Right lobe of liver (tissue), 6 donors: ENCODE measurements at regions not wholly inside any gene's neighbourhood (a gene's known extent, or its start where the extent isn't known, plus 50 kb on each side); places are given as distances from the start of the nearest gene placed in this dataset.

Source experiments
- ATAC-seq, 4 donors: fragments of 200-7000 bp; cut with Tn5 transposase; one replicate each; pipeline ENCODE4 v1.9.1; 2020; ENCODE audit warnings: mild to moderate bottlenecking in 4 of 4, moderate library complexity in 4 of 4
- DNase-seq, 3 donors: peaks; one replicate each; pipeline ENCODE4 v3.0.0-alpha.2; 2020
- H3K27ac ChIP-seq, 3 donors: fragments of 200-600 bp; one replicate each; pipeline ENCODE4 v1.8.0; 2022
- H3K27me3 ChIP-seq, 2 donors: fragments of 200-600 bp; one replicate each; pipeline ENCODE4 v1.8.0; 2022
- H3K36me3 ChIP-seq, 4 donors: fragments of 200-600 bp; sonication (generic) in 1 of 4; one replicate each; pipeline versions ENCODE4 v1.5.1 to v1.8.0; 2017 to 2022; ENCODE audit warnings: control low read depth in 1 of 4
- H3K4me1 ChIP-seq, 4 donors: fragments of 200-600 bp; sonication (generic) in 1 of 4; one replicate each; pipeline versions ENCODE4 v1.5.1 to v1.8.0; 2017 to 2022; ENCODE audit warnings: control low read depth in 1 of 4
- H3K4me3 ChIP-seq, 3 donors: fragments of 200-600 bp; one replicate each; pipeline ENCODE4 v1.8.0; 2022
- H3K9me3 ChIP-seq, 4 donors: fragments of 200-600 bp; sonication (generic) in 1 of 4; one replicate each; pipeline versions ENCODE4 v1.5.1 to v1.8.0; 2017 to 2022; ENCODE audit warnings: control low read depth in 1 of 4
- CTCF ChIP-seq, 4 donors: fragments of 200-600 bp in 3 of 4; fragments of 450-650 bp in 1 of 4; IDR thresholded peaks; one replicate each; pipeline versions ENCODE4 v1.5.1 to v1.8.0; 2016 to 2022; ENCODE audit warnings: antibody characterized with exemption in 4 of 4, mild to moderate bottlenecking in 2 of 4
- POLR2A ChIP-seq: fragments of 450-650 bp; IDR thresholded peaks from one replicate; pipeline ENCODE4 v1.6.1; 2017; ENCODE audit warnings: antibody characterized with exemption, mild to moderate bottlenecking
- WGBS: methylation state at CpG from one replicate; pipeline ENCODE4 v1.1.6; 2018; ENCODE audit warnings: low coverage, low lambda C conversion rate; ENCODE audit not compliant: insufficient coverage; ENCODE audit errors: missing lambda C conversion rate; 5-methylcytosine and 5-hydroxymethylcytosine counted together
- intact Hi-C, 2 donors: fragments of 100-400 bp; cut with DNase I; formaldehyde crosslinking; loops; one replicate each; pipeline versions ENCODE4 v1.11.2 to v1.14.1; 2022
- donor health status: DM: no; HTN: yes; CAD: no.
- donor health status: DM: no; HTN: no; CAD: no.
- donor health status: DM: no; HTN: no; CAD: no.
- donor health status: DM: no; HTN: yes; CAD: no.
- donor health status: DM: no; HTN: yes; CAD: no.

GRCh38 chr4:128601991-128602695 is 207.4 kb upstream of the JADE1 start:
- H3K4me1 ChIP-seq = peaks cover 0 to 9% (median 0%) of the 10 kb centered on the region in 4 donors
- no peaks in the 10 kb centered on the region for H3K27me3 ChIP-seq
- intact Hi-C loops = no loop called here
- no peaks in the 10 kb centered on the region for H3K9me3 ChIP-seq
- no peaks in the 10 kb centered on the region for H3K36me3 ChIP-seq
- WGBS = 44% methylated on average over 1 of the region's 1 CpG
- ATAC-seq (no peak), DNase-seq (no peak)
- H3K27ac ChIP-seq = no peak overlapping the region
- TF ChIP-seq POLR2A = no peak
- no peak for TF ChIP-seq CTCF (IDR thresholded peaks at IDR 0.05)
- H3K4me3 ChIP-seq = no peak overlapping the region

GRCh38 chr4:128600996-128601871 is 208.3 kb upstream of the JADE1 start:
- ATAC-seq (peak; percentile 64 to 95 (median 80)), DNase-seq (peak in 1 of 3 donors; percentile 65)
- 37% methylated on average over 9 of the region's 14 CpGs for WGBS
- no peaks in the 10 kb centered on the region for H3K27me3 ChIP-seq
- TF ChIP-seq POLR2A = peak; percentile 17
- no peak for TF ChIP-seq CTCF (IDR thresholded peaks at IDR 0.05)
- no peaks in the 10 kb centered on the region for H3K9me3 ChIP-seq
- no peak overlapping the region for H3K4me3 ChIP-seq
- H3K36me3 ChIP-seq = no peaks in the 10 kb centered on the region
- peaks cover 0 to 9% (median 0%) of the 10 kb centered on the region in 4 donors for H3K4me1 ChIP-seq
- peak overlapping the region in 1 of 3 donors; percentile 8 for H3K27ac ChIP-seq
- intact Hi-C loops = no loop called here

- no peak for DNase-seq
- Histone ChIP-seq H3K36me3 (no peaks in the 10 kb centered on the region), H3K4me3 (no peak overlapping the region), H3K27me3 (no peaks in the 10 kb centered on the region), H3K4me1 (peaks cover 0 to 9% (median 0%) of the 10 kb centered on the region in 4 donors), H3K27ac (peak overlapping the region in 1 of 3 donors; percentile 8), H3K9me3 (no peaks in the 10 kb centered on the region)
- peak in 3 of 4 donors; percentile 37 to 72 (median 57) for ATAC-seq
- intact Hi-C loops = no loop called here
- TF ChIP-seq CTCF (IDR thresholded peaks at IDR 0.05) (no peak), POLR2A (no peak)
- 33% methylated on average over 3 of the region's 3 CpGs for WGBS
Measured at GRCh38 chr4:128600410-128600809, 209.1 kb upstream of the JADE1 start.

GRCh38 chr4:128597500-128597899 is 212.0 kb upstream of the JADE1 start:
- Histone ChIP-seq H3K36me3 (no peaks in the 10 kb centered on the region), H3K4me3 (no peak overlapping the region), H3K27me3 (no peaks in the 10 kb centered on the region), H3K4me1 (peaks cover 0 to 9% (median 0%) of the 10 kb centered on the region in 4 donors), H3K9me3 (no peaks in the 10 kb centered on the region), H3K27ac (no peak overlapping the region)
- TF ChIP-seq CTCF (IDR thresholded peaks at IDR 0.05) (no peak), POLR2A (no peak)
- no peak for DNase-seq
- WGBS = 87% methylated on average over 3 of the region's 3 CpGs
- intact Hi-C loops = no loop called here
- no peak for ATAC-seq
